MM.1S (cell line): ENCODE measurements at regions not wholly inside any gene's neighbourhood (a gene's known extent, or its start where the extent isn't known, plus 50 kb on each side); places are given as distances from the start of the nearest gene placed in this dataset.

Source experiments
- DNase-seq: peaks from one replicate; pipeline ENCODE4 v3.0.0-alpha.2; 2015
- H2AFZ ChIP-seq: fragments of 300-600 bp; sonication (generic); 2 replicates; pipeline ENCODE4 v1.6.0; 2016; ENCODE audit warnings: antibody characterized with exemption, low read length
- H3F3A ChIP-seq: fragments of 300-600 bp; sonication (generic); 2 replicates; pipeline ENCODE4 v1.6.1; 2016; ENCODE audit warnings: mild to moderate bottlenecking, antibody characterized with exemption, low read length, moderate library complexity, mixed read lengths; ENCODE audit not compliant: insufficient read depth
- H3K27ac ChIP-seq: fragments of 300-600 bp; sonication (generic); 2 replicates; pipeline ENCODE4 v1.5.1; 2016; ENCODE audit warnings: mild to moderate bottlenecking, low read length
- H3K27me3 ChIP-seq: fragments of 300-600 bp; sonication (generic); replicated peaks from 2 replicates; pipeline ENCODE4 v1.6.0; 2016; ENCODE audit warnings: low read length; ENCODE audit not compliant: insufficient read depth
- H3K36me3 ChIP-seq: fragments of 300-600 bp; sonication (generic); replicated peaks from 2 replicates; pipeline ENCODE4 v1.6.1; 2016; ENCODE audit warnings: mild to moderate bottlenecking, low read length, mixed read lengths; ENCODE audit not compliant: insufficient read depth
- H3K4me1 ChIP-seq: fragments of 300-600 bp; sonication (generic); 2 replicates; pipeline ENCODE4 v1.6.1; 2016; ENCODE audit warnings: low read length, mixed read lengths
- H3K4me2 ChIP-seq: fragments of 300-600 bp; sonication (generic); 2 replicates; pipeline ENCODE4 v1.6.0; 2016; ENCODE audit warnings: low read depth, low read length
- H3K4me3 ChIP-seq: fragments of 300-600 bp; sonication (generic); 2 replicates; pipeline ENCODE4 v1.5.1; 2016; ENCODE audit warnings: low read length, mixed read lengths
- H3K79me2 ChIP-seq: fragments of 300-600 bp; sonication (generic); 2 replicates; pipeline ENCODE4 v1.6.1; 2016; ENCODE audit warnings: mixed run types, low read length, mixed read lengths
- H3K9ac ChIP-seq: fragments of 300-600 bp; sonication (generic); 2 replicates; pipeline ENCODE4 v1.6.1; 2016; ENCODE audit warnings: low read length, mixed read lengths
- H3K9me2 ChIP-seq: fragments of 300-600 bp; sonication (generic); replicated peaks from 2 replicates; pipeline ENCODE4 v1.6.1; 2016; ENCODE audit warnings: mild to moderate bottlenecking, low read length, mixed read lengths; ENCODE audit not compliant: insufficient read depth
- H3K9me3 ChIP-seq: fragments of 300-600 bp; sonication (generic); replicated peaks from 2 replicates; pipeline ENCODE4 v1.6.1; 2016; ENCODE audit warnings: mild to moderate bottlenecking, low read length, mixed read lengths; ENCODE audit not compliant: insufficient read depth
- H4K20me1 ChIP-seq: fragments of 300-600 bp; sonication (generic); 2 replicates; pipeline ENCODE4 v1.6.1; 2016; ENCODE audit warnings: mild to moderate bottlenecking, low read length, moderate library complexity, mixed read lengths; ENCODE audit not compliant: insufficient read depth
- CTCF ChIP-seq: fragments of 300-600 bp; sonication (generic); IDR thresholded peaks from 2 replicates; pipeline ENCODE4 v1.5.1; 2016; ENCODE audit warnings: antibody characterized with exemption, low read length, mixed read lengths
- EZH2 ChIP-seq: fragments of 300-600 bp; sonication (generic); optimal IDR thresholded peaks from 2 replicates; pipeline ENCODE3; 2017; ENCODE audit warnings: low read depth, mild to moderate bottlenecking, antibody characterized with exemption, low read length, mixed read lengths
- EZH2phosphoT487 ChIP-seq: fragments of 300-600 bp; sonication (generic); IDR thresholded peaks from 2 replicates; pipeline ENCODE4 v1.6.1; 2018; ENCODE audit warnings: antibody characterized with exemption, low read length

- H3K9me3 ChIP-seq = no peaks in the 10 kb centered on the region
- no peaks in the 10 kb centered on the region for H3K9me2 ChIP-seq
- TF ChIP-seq EZH2 = no peak
- no peak for TF ChIP-seq CTCF
- no peaks in the 10 kb centered on the region for H3K79me2 ChIP-seq
- H3K4me2 ChIP-seq = no peak overlapping the region
- no peaks in the 10 kb centered on the region for H3K36me3 ChIP-seq
- H3K4me1 ChIP-seq = 0 out of 2 replicates have a peak, but pooled peaks cover 3% of the 10 kb centered on the region
- no peak overlapping the region for H3K9ac ChIP-seq
- H3F3A ChIP-seq = no peaks in the 10 kb centered on the region
- H3K27ac ChIP-seq = no peak overlapping the region
- H3K4me3 ChIP-seq = no peak overlapping the region
- no peak overlapping the region for H2AFZ ChIP-seq
- no peaks in the 10 kb centered on the region for H4K20me1 ChIP-seq
- DNase-seq = no peak
- no peaks in the 10 kb centered on the region for H3K27me3 ChIP-seq
These were observed 122.3 kb upstream of the DDX18 start for GRCh38 chr2:117692001-117692763.

GRCh38 chr2:117693154-117693553, 121.3 kb upstream of the DDX18 start:
- no peak overlapping the region for H2AFZ ChIP-seq
- no peak overlapping the region for H3K4me3 ChIP-seq
- no peak for DNase-seq
- no peak overlapping the region for H3K9ac ChIP-seq
- H4K20me1 ChIP-seq = no peaks in the 10 kb centered on the region
- H3K9me2 ChIP-seq = no peaks in the 10 kb centered on the region
- H3K27ac ChIP-seq = no peak overlapping the region
- H3F3A ChIP-seq = no peaks in the 10 kb centered on the region
- TF ChIP-seq EZH2phosphoT487 (no peak), EZH2 (no peak), CTCF (no peak)
- 0 out of 2 replicates have a peak, but pooled peaks cover 3% of the 10 kb centered on the region for H3K4me1 ChIP-seq
- H3K79me2 ChIP-seq = no peaks in the 10 kb centered on the region
- H3K9me3 ChIP-seq = no peaks in the 10 kb centered on the region
- no peak overlapping the region for H3K4me2 ChIP-seq
- no peaks in the 10 kb centered on the region for H3K27me3 ChIP-seq
- H3K36me3 ChIP-seq = no peaks in the 10 kb centered on the region

GRCh38 chr2:117693651-117694050, 120.8 kb upstream of the DDX18 start:
- H3K27ac ChIP-seq = no peak overlapping the region
- H3K4me3 ChIP-seq = no peak overlapping the region
- TF ChIP-seq EZH2phosphoT487 (no peak), CTCF (no peak), EZH2 (no peak)
- H3K27me3 ChIP-seq = no peaks in the 10 kb centered on the region
- H3K36me3 ChIP-seq = no peaks in the 10 kb centered on the region
- H3K9me2 ChIP-seq = no peaks in the 10 kb centered on the region
- 0 out of 2 replicates have a peak, but pooled peaks cover 3% of the 10 kb centered on the region for H3K4me1 ChIP-seq
- no peaks in the 10 kb centered on the region for H4K20me1 ChIP-seq
- H3F3A ChIP-seq = no peaks in the 10 kb centered on the region
- no peaks in the 10 kb centered on the region for H3K79me2 ChIP-seq
- no peak overlapping the region for H2AFZ ChIP-seq
- no peaks in the 10 kb centered on the region for H3K9me3 ChIP-seq
- no peak overlapping the region for H3K9ac ChIP-seq
- no peak for DNase-seq
- no peak overlapping the region for H3K4me2 ChIP-seq
